Nephron progenitor cell (in vitro differentiated cells): ENCODE measurements at regions not wholly inside any gene's neighbourhood (a gene's known extent, or its start where the extent isn't known, plus 50 kb on each side); places are given as distances from the start of the nearest gene placed in this dataset.

Experiments used
- DNase-seq: peaks from one replicate; pipeline ENCODE4 v3.0.0; 2021
- H3K27ac Mint-ChIP-seq: 2 replicates; pipeline ENCODE4 v1.8.0; 2021; ENCODE audit warnings: mild to moderate bottlenecking, moderate library complexity, mixed read lengths
- H3K27me3 Mint-ChIP-seq: 2 replicates; pipeline ENCODE4 v1.8.0; 2021; ENCODE audit warnings: mild to moderate bottlenecking, low read depth, mixed read lengths; ENCODE audit not compliant: poor library complexity
- H3K36me3 Mint-ChIP-seq: 2 replicates; pipeline ENCODE4 v1.8.0; 2021; ENCODE audit warnings: low read depth, mixed read lengths
- H3K4me1 Mint-ChIP-seq: 2 replicates; pipeline ENCODE4 v1.8.0; 2021; ENCODE audit warnings: mixed read lengths
- H3K4me3 Mint-ChIP-seq: 2 replicates; pipeline ENCODE4 v1.8.0; 2021; ENCODE audit warnings: mild to moderate bottlenecking, moderate library complexity, mixed read lengths
- H3K9me3 Mint-ChIP-seq: 2 replicates; pipeline ENCODE4 v1.8.0; 2021; ENCODE audit warnings: mild to moderate bottlenecking, moderate library complexity, mixed read lengths
- TF ChIP-seq, protein P1 (sequence below): fragments of 200-600 bp; sonication (generic); IDR thresholded peaks from 2 replicates; pipeline ENCODE4 v1.5.0; 2021; ENCODE audit warnings: antibody characterized with exemption

DNA sequence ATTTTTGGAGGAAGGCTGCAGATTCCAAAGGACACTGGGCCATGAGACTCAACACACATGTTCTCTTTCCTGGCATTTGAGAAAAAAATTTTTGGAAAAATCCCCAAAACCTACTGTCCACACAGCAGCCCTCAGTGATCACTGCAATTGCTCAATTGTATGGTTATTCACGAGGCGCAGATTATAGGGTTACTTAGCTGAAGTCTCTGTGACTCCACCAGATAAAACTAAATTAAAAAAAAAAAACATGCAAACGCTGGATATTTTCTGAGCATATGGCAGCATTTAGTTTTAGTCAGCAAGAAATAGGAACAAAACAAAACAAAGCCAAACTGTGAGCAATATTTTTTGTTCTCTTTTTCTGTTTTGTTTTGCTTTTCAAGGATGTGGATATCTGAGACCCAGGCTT is 83.8 kb upstream of the FAM20A start:
- Mint-ChIP-seq H3K4me1 (no peaks in the 10 kb centered on the region), H3K4me3 (no peak overlapping the region), H3K27ac (no peak overlapping the region), H3K36me3 (no peaks in the 10 kb centered on the region), H3K27me3 (peaks cover 6% of the 10 kb centered on the region), H3K9me3 (peaks cover 6% of the 10 kb centered on the region)
- DNase-seq = no peak
- TF ChIP-seq, protein P1, sequence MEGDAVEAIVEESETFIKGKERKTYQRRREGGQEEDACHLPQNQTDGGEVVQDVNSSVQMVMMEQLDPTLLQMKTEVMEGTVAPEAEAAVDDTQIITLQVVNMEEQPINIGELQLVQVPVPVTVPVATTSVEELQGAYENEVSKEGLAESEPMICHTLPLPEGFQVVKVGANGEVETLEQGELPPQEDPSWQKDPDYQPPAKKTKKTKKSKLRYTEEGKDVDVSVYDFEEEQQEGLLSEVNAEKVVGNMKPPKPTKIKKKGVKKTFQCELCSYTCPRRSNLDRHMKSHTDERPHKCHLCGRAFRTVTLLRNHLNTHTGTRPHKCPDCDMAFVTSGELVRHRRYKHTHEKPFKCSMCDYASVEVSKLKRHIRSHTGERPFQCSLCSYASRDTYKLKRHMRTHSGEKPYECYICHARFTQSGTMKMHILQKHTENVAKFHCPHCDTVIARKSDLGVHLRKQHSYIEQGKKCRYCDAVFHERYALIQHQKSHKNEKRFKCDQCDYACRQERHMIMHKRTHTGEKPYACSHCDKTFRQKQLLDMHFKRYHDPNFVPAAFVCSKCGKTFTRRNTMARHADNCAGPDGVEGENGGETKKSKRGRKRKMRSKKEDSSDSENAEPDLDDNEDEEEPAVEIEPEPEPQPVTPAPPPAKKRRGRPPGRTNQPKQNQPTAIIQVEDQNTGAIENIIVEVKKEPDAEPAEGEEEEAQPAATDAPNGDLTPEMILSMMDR = no peak

DNA sequence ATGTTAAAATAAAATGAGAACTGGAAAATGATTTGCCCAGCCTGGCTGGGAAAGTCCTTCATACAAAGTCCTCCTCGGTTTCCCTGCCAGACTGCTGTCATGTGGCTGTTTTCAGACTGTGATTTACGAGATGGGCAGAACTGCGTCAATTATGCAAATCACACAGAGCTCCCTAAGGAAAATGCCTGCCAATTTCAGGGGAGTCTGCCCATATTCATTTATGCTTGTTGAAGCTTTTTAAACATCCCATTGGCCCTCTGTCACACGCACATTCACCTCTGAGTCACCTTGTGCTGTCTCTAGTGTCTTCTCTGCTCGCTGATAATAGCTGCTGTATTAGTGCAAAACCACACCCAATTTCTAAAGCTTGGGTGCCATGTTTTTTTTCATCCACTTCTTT is 81.7 kb upstream of the FAM20A start:
- TF ChIP-seq, protein P1 = no peak
- peaks cover 10% of the 10 kb centered on the region for H3K9me3 Mint-ChIP-seq
- H3K36me3 Mint-ChIP-seq = no peaks in the 10 kb centered on the region
- no peak for DNase-seq
- H3K27me3 Mint-ChIP-seq = peaks cover 6% of the 10 kb centered on the region
- H3K27ac Mint-ChIP-seq = no peak overlapping the region
- no peaks in the 10 kb centered on the region for H3K4me1 Mint-ChIP-seq
- no peak overlapping the region for H3K4me3 Mint-ChIP-seq

DNA sequence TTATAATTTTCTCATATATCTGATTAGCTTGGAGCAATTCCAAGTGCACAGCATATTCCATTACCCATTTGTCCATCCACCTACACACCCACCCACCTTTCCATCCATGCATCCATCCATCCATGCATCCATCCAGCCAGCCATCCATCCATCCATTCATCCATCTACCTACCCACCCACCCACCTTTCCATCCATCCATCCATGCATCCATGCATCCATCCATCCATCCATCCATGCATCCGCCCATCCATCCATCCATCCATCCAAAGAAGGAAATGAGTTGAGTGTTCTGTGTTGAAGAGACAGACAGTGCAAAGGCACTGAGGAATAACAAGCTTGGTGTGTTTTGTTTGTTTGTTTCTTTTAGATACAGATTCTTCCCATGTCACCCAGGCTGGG is 78.7 kb upstream of the FAM20A start:
- TF ChIP-seq, protein P1 = no peak
- Mint-ChIP-seq H3K4me3 (no peak overlapping the region), H3K27me3 (peaks cover 6% of the 10 kb centered on the region), H3K4me1 (no peaks in the 10 kb centered on the region), H3K9me3 (peaks cover 10% of the 10 kb centered on the region), H3K36me3 (no peaks in the 10 kb centered on the region), H3K27ac (no peak overlapping the region)
- no peak for DNase-seq

DNA sequence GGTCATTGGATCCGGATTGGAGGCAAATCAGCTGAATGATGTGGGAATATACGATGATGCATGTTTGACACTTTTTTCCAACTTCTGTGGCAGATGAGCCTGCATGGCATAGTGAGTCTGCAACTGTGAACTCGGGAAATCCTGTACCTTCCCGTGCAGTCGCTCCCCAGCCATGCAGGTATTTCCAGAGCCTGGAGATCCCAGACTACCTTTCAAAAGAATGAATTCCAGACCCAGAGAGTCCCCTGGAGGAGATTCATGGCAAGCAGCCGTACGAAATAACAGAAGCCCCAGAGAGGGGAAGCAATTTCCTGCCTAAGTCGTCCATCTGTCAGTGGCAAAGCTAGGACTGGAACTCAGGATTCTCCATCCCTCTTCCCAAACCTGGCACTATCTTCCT is 75.7 kb upstream of the FAM20A start:
- no peak overlapping the region for H3K4me3 Mint-ChIP-seq
- DNase-seq = no peak
- no peak overlapping the region for H3K27ac Mint-ChIP-seq
- peaks cover 9% of the 10 kb centered on the region for H3K27me3 Mint-ChIP-seq
- TF ChIP-seq, protein P1 = no peak
- no peaks in the 10 kb centered on the region for H3K4me1 Mint-ChIP-seq
- peaks cover 4% of the 10 kb centered on the region for H3K9me3 Mint-ChIP-seq
- H3K36me3 Mint-ChIP-seq = no peaks in the 10 kb centered on the region

DNA sequence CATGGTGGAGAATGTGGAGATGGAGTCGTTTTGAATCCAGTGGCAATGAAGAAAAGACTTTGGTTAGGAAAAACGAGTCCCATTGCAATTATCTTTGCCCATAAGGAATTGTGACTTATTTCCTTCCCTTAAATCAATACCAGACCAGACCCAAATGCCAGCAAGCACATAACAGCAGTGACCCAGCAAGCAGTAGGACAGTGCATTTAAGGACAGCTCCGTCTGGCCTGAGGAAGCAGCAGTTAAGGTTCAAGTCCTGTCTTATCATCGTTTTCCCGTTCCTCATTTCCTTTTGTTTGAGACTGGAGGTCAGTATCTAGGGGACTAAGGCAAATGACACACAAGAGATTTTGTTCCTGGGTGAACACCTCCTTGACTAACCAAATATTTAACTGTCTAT is 74.6 kb upstream of the FAM20A start:
- Mint-ChIP-seq H3K4me3 (no peak overlapping the region), H3K27me3 (peaks cover 6% of the 10 kb centered on the region), H3K9me3 (peaks cover 4% of the 10 kb centered on the region), H3K4me1 (no peaks in the 10 kb centered on the region), H3K36me3 (no peaks in the 10 kb centered on the region), H3K27ac (no peak overlapping the region)
- no peak for DNase-seq
- TF ChIP-seq, protein P1 = no peak

DNA sequence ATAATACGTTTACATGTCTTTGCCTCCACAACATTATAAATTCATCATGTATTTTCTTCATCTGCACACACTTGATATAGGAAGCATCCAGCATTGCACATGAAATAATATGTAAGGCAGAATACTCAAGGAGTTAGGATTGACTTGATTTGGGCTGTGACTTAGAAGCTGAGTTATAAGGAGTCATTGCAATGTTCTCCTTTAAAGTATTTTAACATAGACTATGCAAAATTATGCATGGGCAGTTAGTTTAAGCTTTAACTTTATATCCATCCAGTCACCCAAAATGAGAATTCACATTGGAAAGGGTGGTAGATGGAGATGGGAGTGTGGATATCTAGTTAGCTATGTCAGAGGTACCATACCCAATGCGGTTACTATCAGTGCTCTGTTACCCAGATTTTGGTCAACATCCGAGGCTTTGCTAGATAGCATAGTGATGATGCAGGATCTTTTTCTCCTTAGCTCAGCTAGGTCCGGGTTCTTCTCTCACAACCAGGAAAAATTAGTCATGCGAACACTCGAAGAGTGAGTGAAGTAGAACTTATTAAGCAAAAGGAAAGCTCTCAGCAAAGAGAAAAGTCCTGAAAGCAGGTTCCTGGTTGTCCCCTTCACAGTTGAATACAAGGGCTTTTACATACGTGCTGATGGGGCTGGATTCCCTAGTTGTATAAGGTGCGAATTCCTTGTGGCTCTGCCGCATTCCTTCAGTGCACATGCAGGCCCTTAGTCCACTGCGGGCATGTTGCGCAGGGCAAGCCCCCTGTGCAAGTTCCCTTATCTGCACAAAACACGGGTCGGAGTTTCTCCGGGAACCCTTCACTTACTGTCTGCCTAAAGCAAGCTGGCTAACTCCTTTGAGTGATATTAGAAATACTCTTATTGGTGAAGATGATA is 73.1 kb upstream of the FAM20A start:
- H3K36me3 Mint-ChIP-seq = no peaks in the 10 kb centered on the region
- H3K27ac Mint-ChIP-seq = no peak overlapping the region
- H3K27me3 Mint-ChIP-seq = peaks cover 12% of the 10 kb centered on the region
- TF ChIP-seq, protein P1 = no peak
- H3K9me3 Mint-ChIP-seq = peaks cover 4% of the 10 kb centered on the region
- no peaks in the 10 kb centered on the region for H3K4me1 Mint-ChIP-seq
- no peak for DNase-seq
- H3K4me3 Mint-ChIP-seq = no peak overlapping the region
